GM12878 (cell line): ENCODE measurements at regions not wholly inside any gene's neighbourhood (a gene's known extent, or its start where the extent isn't known, plus 50 kb on each side); places are given as distances from the start of the nearest gene placed in this dataset.

Experiments used
- ATAC-seq: fragments of 200-7000 bp; cut with Tn5 transposase; 3 replicates; pipeline ENCODE4 v1.9.1; 2020; ENCODE audit warnings: mild to moderate bottlenecking, moderate library complexity
- BruUV-seq: library from RNA; stranded (reverse); fragments of 400-500 nt; replicated peaks from 2 replicates; lab custom pipeline; 2021; lab: Mats Ljungman, UMichigan
- CTCF ChIA-PET: fragments of 300-600 bp; sonication (Branson Sonifier 250); formaldehyde crosslinking; extraction: SDS; loops from one replicate; lab custom pipeline; 2021; ENCODE audit warnings: inconsistent platforms; lab: Yijun Ruan, JAX
- POLR2A ChIA-PET: fragments of 350-600 bp; formaldehyde crosslinking; extraction: SDS; loops from one replicate; lab custom pipeline; 2021; ENCODE audit warnings: inconsistent platforms; lab: Charles Lee
- RAD21 ChIA-PET: fragments of 300-600 bp; sonication (Branson Sonifier 250); formaldehyde crosslinking; loops from one replicate; lab custom pipeline; 2023; ENCODE audit warnings: antibody characterized with exemption; ENCODE audit not compliant: unreplicated experiment; lab: Charles Lee
- SMC1A ChIA-PET: fragments of 300-600 bp; sonication (Branson Sonifier 250); formaldehyde crosslinking; loops from one replicate; lab custom pipeline; 2023; ENCODE audit not compliant: unreplicated experiment, uncharacterized antibody; lab: Charles Lee
- DNase-seq: peaks from one replicate; pipeline ENCODE4 v3.0.0-alpha.2; 2011; ENCODE audit warnings: low read depth, low spot score
- FAIRE-seq: peaks from 3 replicates; lab custom pipeline; 2011; peaks lifted over from hg19 to GRCh38; lab: Jason Lieb, UNC
- H2AFZ ChIP-seq: 2 replicates; pipeline ENCODE4 v1.6.0; 2011; ENCODE audit warnings: low read depth, low read length, control low read depth; ENCODE audit not compliant: control insufficient read depth
- H3K27ac ChIP-seq: 2 replicates; pipeline ENCODE4 v1.5.1; 2011; ENCODE audit warnings: control low read depth; ENCODE audit not compliant: control insufficient read depth, insufficient read depth
- H3K27me3 ChIP-seq, 2 experiments: replicated peaks in 1 of 2; 2 replicates each; pipeline versions ENCODE4 v1.6.0 to v1.6.1; 2011; ENCODE audit warnings: low read length in 1 of 2; ENCODE audit not compliant: control insufficient read depth in 2 of 2, insufficient read depth in 2 of 2
- H3K36me3 ChIP-seq, 2 experiments: 2 replicates each; pipeline ENCODE4 v1.5.1; 2011; ENCODE audit warnings: low read length in 1 of 2; ENCODE audit not compliant: control insufficient read depth in 2 of 2, insufficient read depth in 2 of 2
- H3K4me1 ChIP-seq: 2 replicates; pipeline ENCODE4 v1.6.1; 2011; ENCODE audit warnings: mild to moderate bottlenecking, low read length, moderate library complexity, mixed read lengths; ENCODE audit not compliant: control insufficient read depth, insufficient read depth
- H3K4me2 ChIP-seq: 2 replicates; pipeline ENCODE4 v1.6.0; 2011; ENCODE audit warnings: control low read depth; ENCODE audit not compliant: control insufficient read depth, insufficient read depth
- H3K4me3 ChIP-seq: fragments of 200-600 bp; sonication (generic); 2 replicates; pipeline ENCODE4 v1.5.1; 2016
- H3K79me2 ChIP-seq: 2 replicates; pipeline ENCODE4 v1.6.0; 2011; ENCODE audit warnings: low read length; ENCODE audit not compliant: control insufficient read depth, insufficient read depth
- H3K9ac ChIP-seq: 2 replicates; pipeline ENCODE4 v1.8.0; 2011; ENCODE audit warnings: low read length, control low read depth, mixed read lengths; ENCODE audit not compliant: control insufficient read depth, insufficient read depth
- H3K9me3 ChIP-seq: replicated peaks from 3 replicates; pipeline ENCODE4 v1.5.1; 2011; ENCODE audit warnings: mild to moderate bottlenecking, low read length; ENCODE audit not compliant: control insufficient read depth, insufficient read depth
- H4K20me1 ChIP-seq: 2 replicates; pipeline ENCODE4 v1.6.0; 2011; ENCODE audit not compliant: control insufficient read depth, insufficient read depth
- CUX1 ChIP-seq: IDR thresholded peaks from 2 replicates; pipeline ENCODE4 v1.6.1; 2012; ENCODE audit warnings: improper control_type of control experiment, low read depth, low read length; ENCODE audit not compliant: insufficient replicate concordance
- EZH2 ChIP-seq: IDR thresholded peaks from 2 replicates; pipeline ENCODE4 v1.6.1; 2012; ENCODE audit warnings: low read depth, mild to moderate bottlenecking, control low read depth, inconsistent platforms, low read length, borderline replicate concordance; ENCODE audit not compliant: control insufficient read depth
- HCFC1 ChIP-seq: fragments of 150-350 bp; IDR thresholded peaks from 2 replicates; pipeline ENCODE4 v1.6.1; 2014; ENCODE audit warnings: low read length
- MXI1 ChIP-seq: fragments of 150-350 bp; IDR thresholded peaks from 2 replicates; pipeline ENCODE4 v1.6.1; 2011; ENCODE audit warnings: low read depth, mild to moderate bottlenecking, inconsistent platforms, low read length, improper control_type of control experiment
- MYC ChIP-seq: IDR thresholded peaks from 2 replicates; pipeline ENCODE4 v1.6.1; 2011; ENCODE audit warnings: mild to moderate bottlenecking, low read length, moderate library complexity, inconsistent platforms; ENCODE audit not compliant: insufficient read depth, insufficient replicate concordance, insufficient read length, severe bottlenecking
- RAD51 ChIP-seq: fragments of 450-650 bp; IDR thresholded peaks from 2 replicates; pipeline ENCODE4 v1.6.1; 2016; ENCODE audit warnings: moderate library complexity, mild to moderate bottlenecking, inconsistent platforms
- whole genome bisulfite sequencing: methylation state at CpG from one replicate; pipeline ENCODE4 v1.1.6; 2016; ENCODE audit warnings: low lambda C conversion rate; ENCODE audit not compliant: insufficient replicate concordance, insufficient coverage; ENCODE audit errors: missing lambda C conversion rate; 5-methylcytosine and 5-hydroxymethylcytosine counted together
- in situ Hi-C: fragments of 300-500 bp; cut with MboI; formaldehyde crosslinking; loops from 9 replicates; pipeline ENCODE4 v1.14.3; 2018; ENCODE audit warnings: mixed read lengths
- intact Hi-C: fragments of 100-400 bp; cut with micrococcal nuclease; formaldehyde crosslinking; loops from one replicate; pipeline ENCODE4 v1.14.2; 2022; ENCODE audit not compliant: unreplicated experiment
- TF ChIP-seq, protein P1 (sequence below): fragments of 450-650 bp; IDR thresholded peaks from 2 replicates; pipeline ENCODE4 v1.6.1; 2016; ENCODE audit warnings: mild to moderate bottlenecking, moderate library complexity, borderline replicate concordance

GRCh38 chr1:81010126-81010525, 790.6 kb upstream of the ADGRL2 start (continued):
- TF ChIP-seq CUX1 (no peak), EZH2 (no peak)
- TF ChIP-seq, all 136 proteins: peak for 0

DNA sequence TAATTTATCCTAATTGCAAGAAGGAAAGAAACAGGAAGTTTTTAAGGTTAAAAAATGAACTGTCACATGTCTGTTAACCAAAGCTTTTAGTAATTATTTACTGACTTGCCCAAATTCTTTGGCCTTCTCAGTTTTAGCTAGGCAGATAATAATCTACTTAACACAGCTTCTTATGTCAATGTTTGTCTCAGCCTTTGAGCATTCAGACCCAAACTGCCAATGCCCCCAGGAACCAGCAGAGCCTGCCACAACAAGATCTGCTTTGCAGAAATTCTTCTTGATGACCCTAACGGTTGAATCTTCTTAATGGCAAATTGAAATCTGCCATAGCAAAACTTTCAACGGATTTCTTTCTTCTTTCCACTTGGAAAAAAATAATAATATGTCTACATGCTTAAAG, 792.4 kb upstream of the ADGRL2 start:
- Histone ChIP-seq H3K9ac (no peak overlapping the region), H3K4me2 (no peak overlapping the region), H3K79me2 (no peaks in the 10 kb centered on the region), H3K27ac (no peak overlapping the region), H3K4me1 (no peaks in the 10 kb centered on the region), H3K4me3 (no peak overlapping the region), H3K27me3 (no peaks in the 10 kb centered on the region), H3K9me3 (no peaks in the 10 kb centered on the region), H3K36me3 (no peaks in the 10 kb centered on the region), H4K20me1 (no peaks in the 10 kb centered on the region), H2AFZ (no peak overlapping the region)
- ChIA-PET CTCF (interaction anchor here (0.6 kb wide), 1 partner anchor 18 kb away, joined by 3 read pairs; no protein-coding TSS in a partner anchor), POLR2A (no interaction called here), RAD21 (no interaction called here), SMC1A (interaction anchor here (0.9 to 1.3 kb wide), 3 partner anchors 16 to 303 kb away, joined by 3 to 4 read pairs (median 3); no protein-coding TSS in a partner anchor)
- FAIRE-seq (no peak), ATAC-seq (no peak), DNase-seq (no peak)
- in situ Hi-C loops = no loop called here
- intact Hi-C loops = no loop called here
- 0% methylated on average over 2 of the region's 2 CpGs for WGBS
- no peak for TF ChIP-seq MXI1
- TF ChIP-seq, protein P1, sequence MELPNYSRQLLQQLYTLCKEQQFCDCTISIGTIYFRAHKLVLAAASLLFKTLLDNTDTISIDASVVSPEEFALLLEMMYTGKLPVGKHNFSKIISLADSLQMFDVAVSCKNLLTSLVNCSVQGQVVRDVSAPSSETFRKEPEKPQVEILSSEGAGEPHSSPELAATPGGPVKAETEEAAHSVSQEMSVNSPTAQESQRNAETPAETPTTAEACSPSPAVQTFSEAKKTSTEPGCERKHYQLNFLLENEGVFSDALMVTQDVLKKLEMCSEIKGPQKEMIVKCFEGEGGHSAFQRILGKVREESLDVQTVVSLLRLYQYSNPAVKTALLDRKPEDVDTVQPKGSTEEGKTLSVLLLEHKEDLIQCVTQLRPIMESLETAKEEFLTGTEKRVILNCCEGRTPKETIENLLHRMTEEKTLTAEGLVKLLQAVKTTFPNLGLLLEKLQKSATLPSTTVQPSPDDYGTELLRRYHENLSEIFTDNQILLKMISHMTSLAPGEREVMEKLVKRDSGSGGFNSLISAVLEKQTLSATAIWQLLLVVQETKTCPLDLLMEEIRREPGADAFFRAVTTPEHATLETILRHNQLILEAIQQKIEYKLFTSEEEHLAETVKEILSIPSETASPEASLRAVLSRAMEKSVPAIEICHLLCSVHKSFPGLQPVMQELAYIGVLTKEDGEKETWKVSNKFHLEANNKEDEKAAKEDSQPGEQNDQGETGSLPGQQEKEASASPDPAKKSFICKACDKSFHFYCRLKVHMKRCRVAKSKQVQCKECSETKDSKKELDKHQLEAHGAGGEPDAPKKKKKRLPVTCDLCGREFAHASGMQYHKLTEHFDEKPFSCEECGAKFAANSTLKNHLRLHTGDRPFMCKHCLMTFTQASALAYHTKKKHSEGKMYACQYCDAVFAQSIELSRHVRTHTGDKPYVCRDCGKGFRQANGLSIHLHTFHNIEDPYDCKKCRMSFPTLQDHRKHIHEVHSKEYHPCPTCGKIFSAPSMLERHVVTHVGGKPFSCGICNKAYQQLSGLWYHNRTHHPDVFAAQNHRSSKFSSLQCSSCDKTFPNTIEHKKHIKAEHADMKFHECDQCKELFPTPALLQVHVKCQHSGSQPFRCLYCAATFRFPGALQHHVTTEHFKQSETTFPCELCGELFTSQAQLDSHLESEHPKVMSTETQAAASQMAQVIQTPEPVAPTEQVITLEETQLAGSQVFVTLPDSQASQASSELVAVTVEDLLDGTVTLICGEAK = no peak
- no peak for TF ChIP-seq RAD51
- no peak for TF ChIP-seq MYC
- no peak for TF ChIP-seq HCFC1
- BruUV-seq = no TSS peak
